Kidney epithelial cell (primary cell): ENCODE measurements at regions not wholly inside any gene's neighbourhood (a gene's known extent, or its start where the extent isn't known, plus 50 kb on each side); places are given as distances from the start of the nearest gene placed in this dataset.
"Not testable (repeated sequence)": the region's sequence is repeated elsewhere in the genome, so short reads cannot be mapped to it uniquely, and the experiment has no call there.

Experiments
- DNase-seq: peaks from one replicate; pipeline ENCODE4 v3.0.0-alpha.2; 2010; ENCODE audit warnings: low read depth
- H3K27me3 ChIP-seq: 2 replicates; pipeline ENCODE4 v1.6.0; 2011; ENCODE audit warnings: low read length; ENCODE audit not compliant: control insufficient read depth, insufficient read depth
- H3K36me3 ChIP-seq: 2 replicates; pipeline ENCODE4 v1.5.1; 2011; ENCODE audit warnings: low read length; ENCODE audit not compliant: control insufficient read depth, insufficient read depth
- H3K4me3 ChIP-seq: 2 replicates; pipeline ENCODE4 v1.5.1; 2011; ENCODE audit warnings: low read depth, mild to moderate bottlenecking, control low read depth, low read length
- TF ChIP-seq, protein P1 (sequence below): IDR thresholded peaks from 2 replicates; pipeline ENCODE4 v1.5.1; 2011; ENCODE audit warnings: mild to moderate bottlenecking, moderate library complexity, low read length, control low read depth, inconsistent platforms; ENCODE audit not compliant: insufficient read depth, poor library complexity, severe bottlenecking

DNA sequence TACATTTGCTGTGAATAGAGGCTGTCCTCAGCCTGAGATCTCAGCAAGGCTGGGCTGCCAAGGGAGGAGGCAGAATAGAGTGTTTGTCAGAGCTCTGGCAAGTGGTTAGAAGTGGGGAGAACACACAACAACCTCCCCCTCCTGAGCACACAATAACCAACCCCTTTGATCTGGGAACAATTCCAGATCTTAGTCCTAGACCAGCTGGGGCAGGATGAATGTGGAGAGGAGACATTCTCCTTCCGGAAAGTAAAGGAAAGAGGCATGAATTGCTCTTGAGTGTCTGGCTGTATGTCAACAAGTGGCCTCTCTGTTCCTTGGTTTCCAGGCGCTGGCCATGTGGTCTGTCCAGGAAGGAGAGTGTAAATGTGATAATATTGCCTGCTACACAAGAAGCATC, 114.9 kb upstream of the TMTC4 start:
- no peak overlapping the region for H3K4me3 ChIP-seq
- TF ChIP-seq, protein P1, sequence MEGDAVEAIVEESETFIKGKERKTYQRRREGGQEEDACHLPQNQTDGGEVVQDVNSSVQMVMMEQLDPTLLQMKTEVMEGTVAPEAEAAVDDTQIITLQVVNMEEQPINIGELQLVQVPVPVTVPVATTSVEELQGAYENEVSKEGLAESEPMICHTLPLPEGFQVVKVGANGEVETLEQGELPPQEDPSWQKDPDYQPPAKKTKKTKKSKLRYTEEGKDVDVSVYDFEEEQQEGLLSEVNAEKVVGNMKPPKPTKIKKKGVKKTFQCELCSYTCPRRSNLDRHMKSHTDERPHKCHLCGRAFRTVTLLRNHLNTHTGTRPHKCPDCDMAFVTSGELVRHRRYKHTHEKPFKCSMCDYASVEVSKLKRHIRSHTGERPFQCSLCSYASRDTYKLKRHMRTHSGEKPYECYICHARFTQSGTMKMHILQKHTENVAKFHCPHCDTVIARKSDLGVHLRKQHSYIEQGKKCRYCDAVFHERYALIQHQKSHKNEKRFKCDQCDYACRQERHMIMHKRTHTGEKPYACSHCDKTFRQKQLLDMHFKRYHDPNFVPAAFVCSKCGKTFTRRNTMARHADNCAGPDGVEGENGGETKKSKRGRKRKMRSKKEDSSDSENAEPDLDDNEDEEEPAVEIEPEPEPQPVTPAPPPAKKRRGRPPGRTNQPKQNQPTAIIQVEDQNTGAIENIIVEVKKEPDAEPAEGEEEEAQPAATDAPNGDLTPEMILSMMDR = no peak
- H3K36me3 ChIP-seq = no peaks in the 10 kb centered on the region
- H3K27me3 ChIP-seq = no peaks in the 10 kb centered on the region
- no peak for DNase-seq

GRCh38 chr13:100789025-100789424, 114.4 kb upstream of the TMTC4 start:
- Histone ChIP-seq H3K4me3 (no peak overlapping the region), H3K36me3 (no peaks in the 10 kb centered on the region), H3K27me3 (no peaks in the 10 kb centered on the region)
- no peak for DNase-seq
- TF ChIP-seq, protein P1 = no peak

DNA sequence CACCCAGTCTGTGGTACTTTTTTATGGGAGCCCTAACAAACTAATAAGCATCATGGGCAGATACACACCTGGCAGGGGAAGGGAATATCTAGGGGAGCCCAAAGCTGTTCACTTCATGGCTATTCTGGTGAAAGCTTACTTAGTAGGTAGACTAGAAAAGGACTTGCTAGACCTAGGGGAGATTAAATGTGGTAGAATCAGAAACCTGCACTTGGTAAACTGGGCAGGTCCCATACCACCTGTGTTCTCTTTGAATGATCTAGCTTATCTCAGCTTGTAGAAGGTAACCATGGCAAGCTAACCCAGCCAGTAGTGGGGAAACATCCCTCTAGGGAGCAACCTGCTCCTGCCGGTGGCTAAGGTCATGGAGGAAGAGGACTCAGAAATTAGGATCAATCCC, 113.9 kb upstream of the TMTC4 start:
- TF ChIP-seq, protein P1 = no peak
- Histone ChIP-seq H3K4me3 (no peak overlapping the region), H3K27me3 (no peaks in the 10 kb centered on the region), H3K36me3 (no peaks in the 10 kb centered on the region)
- no peak for DNase-seq

DNA sequence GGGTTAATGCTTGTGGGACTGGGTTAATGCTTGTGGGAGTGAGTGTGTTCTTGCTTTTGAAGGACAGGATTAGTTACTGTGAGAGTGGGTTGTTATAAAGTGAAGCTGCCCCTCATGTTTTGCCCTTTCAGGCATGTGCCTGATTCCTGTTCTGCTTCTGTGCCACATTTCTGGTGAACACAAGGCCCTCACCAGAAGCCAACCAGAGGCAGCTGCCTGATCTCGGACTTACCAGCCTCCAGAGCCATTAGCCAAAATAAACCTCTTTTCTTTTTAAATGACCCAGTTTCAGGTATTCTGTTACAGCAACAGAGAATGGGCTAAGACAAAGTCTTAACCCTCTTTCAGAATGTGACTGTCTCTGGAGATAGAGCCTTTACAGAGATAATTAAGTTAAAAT, 113.3 kb upstream of the TMTC4 start:
- Histone ChIP-seq H3K4me3 (no peak overlapping the region), H3K27me3 (no peaks in the 10 kb centered on the region), H3K36me3 (no peaks in the 10 kb centered on the region)
- TF ChIP-seq, protein P1 = no peak
- DNase-seq = no peak

DNA sequence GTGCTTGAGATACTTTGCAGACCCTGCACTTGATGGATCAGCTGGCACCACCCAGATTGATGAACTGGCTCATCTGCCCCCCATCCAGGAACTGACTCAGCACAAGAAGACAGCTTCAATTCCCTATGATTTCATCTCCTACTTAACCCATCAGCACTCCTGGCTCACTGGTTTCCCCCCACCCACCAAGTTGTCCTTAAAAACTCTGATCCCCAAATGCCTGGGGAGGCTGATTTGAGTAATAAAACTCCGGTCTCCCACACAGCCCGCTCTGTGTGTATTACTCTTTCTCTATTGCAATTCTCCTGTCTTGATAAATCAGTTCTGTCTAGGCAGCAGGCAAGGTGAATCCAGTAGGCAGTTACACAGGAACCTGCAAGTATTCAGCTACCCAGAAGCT, 102.1 kb upstream of the TMTC4 start:
- H3K36me3 ChIP-seq, H3K27me3 ChIP-seq, H3K4me3 ChIP-seq, DNase-seq: not testable (repeated sequence)

GRCh38 chr13:100773923-100774663, 99.5 kb upstream of the TMTC4 start:
- no peaks in the 10 kb centered on the region for H3K36me3 ChIP-seq
- DNase-seq = no peak
- TF ChIP-seq, protein P1 = no peak
- no peak overlapping the region for H3K4me3 ChIP-seq
- no peaks in the 10 kb centered on the region for H3K27me3 ChIP-seq
